ENCODE measurements at regions not wholly inside any gene's neighbourhood (a gene's known extent, or its start where the extent isn't known, plus 50 kb on each side); places are given as distances from the start of the nearest gene placed in this dataset.
"Not testable (repeated sequence)": the region's sequence is repeated elsewhere in the genome, so short reads cannot be mapped to it uniquely, and the experiment has no call there.

GRCh38 chr5:177863822-177864446, 81.2 kb upstream of the FAM153A start:
- DNase-seq (ENCODE audit: low read depth in 4 of 4, low spot score in 1 of 4): not testable (repeated sequence)

- not testable (repeated sequence) for DNase-seq (ENCODE audit: low read depth in 4 of 4, low spot score in 1 of 4)
These were observed 75.0 kb upstream of the FAM153A start for GRCh38 chr5:177857642-177858200.

- not testable (repeated sequence) for DNase-seq (ENCODE audit: low read depth in 4 of 4, low spot score in 1 of 4)
These were observed 73.8 kb upstream of the FAM153A start for GRCh38 chr5:177856474-177856873.

- not testable (repeated sequence) for DNase-seq (ENCODE audit: low read depth in 4 of 4, low spot score in 1 of 4)
These were observed 65.2 kb upstream of the FAM153A start for GRCh38 chr5:177847914-177848313.

GRCh38 chr5:177846598-177846997, 63.9 kb upstream of the FAM153A start:
- not testable (repeated sequence) for DNase-seq (ENCODE audit: low read depth in 4 of 4, low spot score in 1 of 4)

GRCh38 chr5:177845906-177846305, 63.2 kb upstream of the FAM153A start:
- DNase-seq (ENCODE audit: low read depth in 4 of 4, low spot score in 1 of 4): not testable (repeated sequence)

GRCh38 chr5:177836191-177836590, 53.5 kb upstream of the FAM153A start:
- DNase-seq (ENCODE audit: low read depth in 4 of 4, low spot score in 1 of 4): not testable (repeated sequence)
